Activated CD4-positive, alpha-beta memory T cell treated with anti-CD3 and anti-CD28 coated beads for 36 hours (primary cell): ENCODE measurements at regions not wholly inside any gene's neighbourhood (a gene's known extent, or its start where the extent isn't known, plus 50 kb on each side); places are given as distances from the start of the nearest gene placed in this dataset.

Experiments used
- CTCF ChIA-PET: fragments of 350-600 bp; sonication (Branson Sonifier 250); formaldehyde crosslinking; loops from one replicate; lab custom pipeline; 2021; ENCODE audit warnings: antibody characterized with exemption, inconsistent platforms; lab: Charles Lee
- POLR2A ChIA-PET: fragments of 350-600 bp; sonication (Branson Sonifier 250); formaldehyde crosslinking; loops from one replicate; lab custom pipeline; 2021; ENCODE audit warnings: antibody characterized with exemption; lab: Charles Lee
- DNase-seq: peaks from one replicate; pipeline ENCODE4 v3.0.0-alpha.2; 2020
- H3K27ac Mint-ChIP-seq: one replicate; pipeline ENCODE4 v1.8.0; 2021; ENCODE audit warnings: mixed read lengths
- H3K27me3 Mint-ChIP-seq: one replicate; pipeline ENCODE4 v1.8.0; 2021; ENCODE audit warnings: mixed read lengths
- H3K36me3 Mint-ChIP-seq: one replicate; pipeline ENCODE4 v1.8.0; 2021; ENCODE audit warnings: mixed read lengths
- H3K4me1 Mint-ChIP-seq: one replicate; pipeline ENCODE4 v1.8.0; 2021; ENCODE audit warnings: low read depth, mixed read lengths
- H3K4me3 Mint-ChIP-seq: one replicate; pipeline ENCODE4 v1.8.0; 2021; ENCODE audit warnings: mild to moderate bottlenecking, mixed read lengths
- H3K9me3 Mint-ChIP-seq: one replicate; pipeline ENCODE4 v1.8.0; 2021; ENCODE audit warnings: mixed read lengths
- intact Hi-C: fragments of 100-400 bp; cut with micrococcal nuclease; formaldehyde crosslinking; loops from one replicate; pipeline ENCODE4 v1.15.1; 2023

GRCh38 chr6:43948527-43949485 is 178.4 kb downstream of the MRPL14 start:
- H3K27me3 Mint-ChIP-seq = no peaks in the 10 kb centered on the region
- DNase-seq = no peak
- no peaks in the 10 kb centered on the region for H3K36me3 Mint-ChIP-seq
- H3K4me3 Mint-ChIP-seq = no peak overlapping the region
- POLR2A ChIA-PET = no interaction called here
- no peaks in the 10 kb centered on the region for H3K4me1 Mint-ChIP-seq
- CTCF ChIA-PET = no interaction called here
- H3K27ac Mint-ChIP-seq = no peak overlapping the region
- intact Hi-C loops = no loop called here
- peaks cover 32% of the 10 kb centered on the region for H3K9me3 Mint-ChIP-seq

DNA sequence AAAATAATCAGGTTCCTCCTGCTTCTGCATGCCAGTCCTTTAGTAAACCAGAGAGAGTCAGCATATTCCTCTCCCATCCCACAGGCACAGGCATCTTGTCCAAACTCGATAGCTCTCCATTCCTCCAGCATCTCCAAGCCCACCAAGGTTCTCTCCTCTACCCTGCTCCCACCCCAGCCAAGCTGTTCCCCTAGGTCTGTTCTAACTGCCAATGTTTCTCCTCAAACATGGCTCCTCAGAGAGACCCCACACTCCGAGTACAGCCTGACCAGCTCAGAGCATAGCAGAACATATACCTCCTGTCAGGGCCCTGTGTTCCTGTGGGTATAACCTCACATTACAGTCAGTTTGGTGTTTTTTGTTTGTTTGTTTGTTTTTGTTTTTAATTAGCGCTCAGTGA is 177.8 kb downstream of the VEGFA start:
- DNase-seq = no peak
- no peaks in the 10 kb centered on the region for H3K4me1 Mint-ChIP-seq
- intact Hi-C loops = no loop called here
- CTCF ChIA-PET = no interaction called here
- POLR2A ChIA-PET = no interaction called here
- no peaks in the 10 kb centered on the region for H3K36me3 Mint-ChIP-seq
- no peaks in the 10 kb centered on the region for H3K27me3 Mint-ChIP-seq
- peaks cover 32% of the 10 kb centered on the region for H3K9me3 Mint-ChIP-seq
- H3K27ac Mint-ChIP-seq = no peak overlapping the region
- no peak overlapping the region for H3K4me3 Mint-ChIP-seq

DNA sequence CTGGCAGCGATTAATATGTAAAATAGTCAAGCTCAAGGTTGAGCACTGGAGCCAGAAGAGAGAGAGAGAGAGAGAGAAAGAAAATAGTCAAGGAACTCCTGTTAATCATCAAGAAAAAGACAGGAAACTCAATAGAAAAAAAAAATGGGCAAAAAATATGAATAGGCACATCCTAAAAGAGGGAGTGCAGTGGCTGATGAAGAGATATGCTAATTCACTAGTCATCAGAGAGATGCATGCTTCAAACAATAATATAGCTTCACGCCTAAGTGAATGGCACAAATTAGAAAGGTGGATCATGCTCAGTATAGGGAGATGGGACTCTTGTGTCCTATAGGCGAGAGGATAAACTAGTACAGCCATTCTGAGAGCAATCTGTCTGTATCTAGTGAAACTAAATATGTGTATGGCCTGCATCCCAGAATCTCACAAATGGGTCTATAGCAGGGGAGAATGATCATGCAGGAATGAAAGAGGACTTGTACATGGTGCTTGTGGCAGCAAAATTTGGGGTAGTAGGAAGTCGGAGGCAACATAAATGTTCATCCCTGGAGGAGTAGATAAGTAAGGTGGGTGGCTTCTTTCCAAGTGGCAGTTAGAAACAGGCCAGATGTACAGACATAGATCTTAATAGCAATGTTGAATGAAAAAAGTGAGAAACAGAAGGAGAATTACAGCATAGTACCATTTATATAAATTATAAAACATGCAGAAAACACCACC is 176.8 kb downstream of the VEGFA start:
- DNase-seq = no peak
- Mint-ChIP-seq H3K27ac (no peak overlapping the region), H3K4me1 (no peaks in the 10 kb centered on the region), H3K27me3 (no peaks in the 10 kb centered on the region), H3K9me3 (peaks cover 32% of the 10 kb centered on the region), H3K4me3 (no peak overlapping the region), H3K36me3 (no peaks in the 10 kb centered on the region)
- POLR2A ChIA-PET = no interaction called here
- CTCF ChIA-PET = no interaction called here
- intact Hi-C loops = no loop called here

DNA sequence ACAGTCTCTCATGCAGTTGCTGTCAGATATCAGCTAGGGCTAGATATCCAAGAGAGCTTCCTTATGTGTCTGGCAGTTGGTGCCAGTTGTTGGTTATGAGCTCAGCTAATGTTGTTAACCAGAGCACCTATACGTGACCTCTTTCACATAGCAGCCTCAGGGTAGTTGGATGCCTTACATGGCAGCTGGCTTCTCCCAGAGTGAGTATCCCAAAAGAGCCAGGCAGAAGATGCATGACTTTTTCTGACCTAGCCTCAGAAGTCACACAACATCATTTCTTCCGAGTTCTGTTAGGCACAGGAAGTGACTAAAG is 175.7 kb downstream of the VEGFA start:
- ChIA-PET CTCF (interaction anchor here (1.0 kb wide), 1 partner anchor 12 kb away, joined by 3 read pairs; no protein-coding TSS in a partner anchor), POLR2A (no interaction called here)
- intact Hi-C loops = no loop called here
- no peak overlapping the region for H3K27ac Mint-ChIP-seq
- H3K27me3 Mint-ChIP-seq = no peaks in the 10 kb centered on the region
- H3K9me3 Mint-ChIP-seq = peaks cover 32% of the 10 kb centered on the region
- no peaks in the 10 kb centered on the region for H3K36me3 Mint-ChIP-seq
- DNase-seq = no peak
- no peaks in the 10 kb centered on the region for H3K4me1 Mint-ChIP-seq
- no peak overlapping the region for H3K4me3 Mint-ChIP-seq

DNA sequence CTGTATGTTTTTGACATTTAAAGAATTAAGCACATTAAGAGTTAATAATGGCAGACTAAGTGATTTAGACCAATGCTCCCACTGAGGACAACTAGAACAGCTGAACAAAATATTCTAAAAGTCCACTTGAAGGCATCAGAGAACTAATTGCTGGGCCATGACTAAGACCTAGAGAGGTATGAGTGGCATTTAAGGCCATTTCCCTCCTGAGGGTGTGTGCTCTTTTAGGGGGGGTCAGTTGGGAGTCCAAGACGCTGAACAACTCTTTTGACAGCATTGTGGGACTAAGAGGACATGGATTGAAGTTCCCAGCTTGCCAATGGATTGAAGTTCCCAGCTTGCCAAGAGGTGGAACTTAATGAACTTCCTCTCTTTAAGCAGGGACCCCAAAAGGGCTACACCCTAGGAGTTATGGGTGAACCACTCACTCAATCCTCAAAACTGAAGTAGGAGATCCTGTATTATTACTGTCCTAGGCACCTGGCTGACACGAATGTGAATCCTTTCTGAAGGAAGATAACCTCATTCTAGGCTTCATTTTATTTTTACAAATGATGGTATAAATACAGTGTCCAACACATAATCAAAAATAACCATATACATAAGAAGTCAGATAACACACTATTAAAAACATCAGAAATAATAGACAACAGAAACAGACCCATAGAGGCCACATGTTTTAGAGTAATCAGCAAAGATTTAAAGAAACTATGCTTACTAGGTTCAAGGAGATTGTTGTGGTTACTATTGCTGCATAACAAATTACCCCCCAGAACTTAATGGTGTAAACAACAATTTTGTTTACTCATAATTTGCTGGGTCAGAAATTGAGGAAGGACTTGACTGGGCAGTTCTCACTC is 175.1 kb downstream of the VEGFA start:
- Mint-ChIP-seq H3K4me1 (no peaks in the 10 kb centered on the region), H3K27ac (no peak overlapping the region), H3K4me3 (no peak overlapping the region), H3K27me3 (no peaks in the 10 kb centered on the region), H3K36me3 (no peaks in the 10 kb centered on the region), H3K9me3 (peaks cover 32% of the 10 kb centered on the region)
- CTCF ChIA-PET = interaction anchor here (1.0 kb wide), 1 partner anchor 13 kb away, joined by 3 read pairs; no protein-coding TSS in a partner anchor
- DNase-seq = no peak
- intact Hi-C loops = no loop called here
- POLR2A ChIA-PET = no interaction called here

GRCh38 chr6:43943781-43944250 is 173.8 kb downstream of the VEGFA start:
- no peak overlapping the region for H3K4me3 Mint-ChIP-seq
- no peaks in the 10 kb centered on the region for H3K36me3 Mint-ChIP-seq
- ChIA-PET CTCF (no interaction called here), POLR2A (no interaction called here)
- no peaks in the 10 kb centered on the region for H3K27me3 Mint-ChIP-seq
- DNase-seq = no peak
- H3K27ac Mint-ChIP-seq = no peak overlapping the region
- peaks cover 32% of the 10 kb centered on the region for H3K9me3 Mint-ChIP-seq
- intact Hi-C loops = no loop called here
- no peaks in the 10 kb centered on the region for H3K4me1 Mint-ChIP-seq

DNA sequence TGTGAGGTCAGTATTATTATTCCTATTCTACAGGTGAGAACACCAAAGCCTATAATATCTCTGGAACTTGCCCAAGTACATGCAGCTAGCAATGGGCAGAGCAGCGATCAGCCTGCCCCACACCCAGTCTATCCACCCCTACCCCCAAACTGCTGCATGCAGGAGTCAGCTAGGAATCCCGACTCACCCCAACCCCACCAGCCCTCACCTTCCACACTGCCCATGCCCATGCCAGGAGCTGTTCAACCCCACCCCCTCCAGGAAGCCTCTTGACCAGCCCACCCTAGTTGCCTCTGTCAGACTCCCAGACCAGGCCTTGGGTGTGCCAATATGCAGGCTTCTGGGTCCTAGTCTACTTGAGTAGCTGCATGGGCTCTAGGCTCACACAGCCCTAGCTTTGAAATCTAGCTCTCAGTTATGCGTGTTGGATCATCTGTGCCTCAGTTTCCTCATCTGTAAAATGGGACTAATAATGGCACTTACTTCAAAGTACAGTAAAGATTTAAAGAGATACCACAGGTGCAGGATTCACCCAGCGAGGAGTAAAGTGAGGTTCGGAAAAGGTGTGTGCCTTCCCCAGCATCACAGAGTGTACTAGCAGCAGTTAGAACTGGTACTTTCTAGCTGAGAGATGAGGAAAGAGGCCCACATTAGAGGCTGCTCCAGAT is 173.2 kb downstream of the VEGFA start:
- no peaks in the 10 kb centered on the region for H3K27me3 Mint-ChIP-seq
- H3K9me3 Mint-ChIP-seq = peaks cover 32% of the 10 kb centered on the region
- no peaks in the 10 kb centered on the region for H3K4me1 Mint-ChIP-seq
- intact Hi-C loops = no loop called here
- no peak overlapping the region for H3K4me3 Mint-ChIP-seq
- ChIA-PET CTCF (no interaction called here), POLR2A (no interaction called here)
- DNase-seq = no peak
- H3K36me3 Mint-ChIP-seq = no peaks in the 10 kb centered on the region
- no peak overlapping the region for H3K27ac Mint-ChIP-seq

GRCh38 chr6:43942616-43943015 is 172.6 kb downstream of the VEGFA start:
- no peaks in the 10 kb centered on the region for H3K27me3 Mint-ChIP-seq
- H3K4me3 Mint-ChIP-seq = no peak overlapping the region
- peaks cover 32% of the 10 kb centered on the region for H3K9me3 Mint-ChIP-seq
- CTCF ChIA-PET = no interaction called here
- intact Hi-C loops = no loop called here
- H3K36me3 Mint-ChIP-seq = no peaks in the 10 kb centered on the region
- H3K27ac Mint-ChIP-seq = no peak overlapping the region
- H3K4me1 Mint-ChIP-seq = no peaks in the 10 kb centered on the region
- POLR2A ChIA-PET = no interaction called here
- DNase-seq = no peak

DNA sequence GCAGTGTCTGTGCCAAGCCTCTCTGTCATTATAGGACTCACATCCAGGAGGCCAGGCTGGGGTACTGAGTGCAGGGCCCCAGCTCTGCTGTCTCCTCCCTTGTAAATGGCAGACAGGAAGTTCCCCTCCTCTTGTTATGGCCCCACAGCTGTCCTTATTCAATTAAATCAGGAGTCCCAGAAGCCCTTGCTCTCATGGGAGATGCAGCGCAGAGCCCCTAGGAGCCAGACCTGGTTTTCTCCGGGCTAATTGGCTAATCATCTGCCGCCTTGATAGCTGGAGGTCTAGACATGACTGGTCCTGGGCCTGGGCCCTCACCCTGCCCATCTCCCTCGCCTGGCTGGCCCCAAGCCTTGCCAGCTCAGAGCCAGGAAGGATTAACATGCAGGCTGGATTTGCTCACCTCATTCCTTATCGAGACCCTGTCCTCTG is 172.0 kb downstream of the VEGFA start:
- no peak for DNase-seq
- ChIA-PET POLR2A (no interaction called here), CTCF (no interaction called here)
- no peaks in the 10 kb centered on the region for H3K4me1 Mint-ChIP-seq
- H3K27me3 Mint-ChIP-seq = no peaks in the 10 kb centered on the region
- H3K9me3 Mint-ChIP-seq = peaks cover 32% of the 10 kb centered on the region
- no peak overlapping the region for H3K4me3 Mint-ChIP-seq
- H3K27ac Mint-ChIP-seq = no peak overlapping the region
- no peaks in the 10 kb centered on the region for H3K36me3 Mint-ChIP-seq
- intact Hi-C loops = no loop called here

DNA sequence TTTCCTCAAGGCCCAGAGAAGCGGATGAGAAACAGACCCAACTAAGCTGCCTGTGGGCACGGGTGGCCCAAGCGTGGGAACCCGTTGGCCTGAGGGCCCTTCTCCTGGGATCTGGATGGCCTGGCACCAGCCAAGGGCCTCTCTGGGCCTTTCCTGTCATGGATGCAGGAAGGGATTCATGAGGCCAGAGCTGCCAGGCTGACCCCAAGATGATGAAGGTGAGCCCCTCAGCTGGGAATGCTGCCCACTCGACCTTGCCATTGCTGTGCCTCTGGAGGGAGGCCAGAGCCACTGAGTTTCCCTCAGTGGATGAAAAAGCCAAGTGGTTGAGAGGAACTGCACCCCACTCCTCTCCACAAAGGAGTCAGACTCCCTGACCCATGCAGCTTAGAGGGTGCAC is 171.2 kb downstream of the VEGFA start:
- ChIA-PET POLR2A (no interaction called here), CTCF (no interaction called here)

DNA sequence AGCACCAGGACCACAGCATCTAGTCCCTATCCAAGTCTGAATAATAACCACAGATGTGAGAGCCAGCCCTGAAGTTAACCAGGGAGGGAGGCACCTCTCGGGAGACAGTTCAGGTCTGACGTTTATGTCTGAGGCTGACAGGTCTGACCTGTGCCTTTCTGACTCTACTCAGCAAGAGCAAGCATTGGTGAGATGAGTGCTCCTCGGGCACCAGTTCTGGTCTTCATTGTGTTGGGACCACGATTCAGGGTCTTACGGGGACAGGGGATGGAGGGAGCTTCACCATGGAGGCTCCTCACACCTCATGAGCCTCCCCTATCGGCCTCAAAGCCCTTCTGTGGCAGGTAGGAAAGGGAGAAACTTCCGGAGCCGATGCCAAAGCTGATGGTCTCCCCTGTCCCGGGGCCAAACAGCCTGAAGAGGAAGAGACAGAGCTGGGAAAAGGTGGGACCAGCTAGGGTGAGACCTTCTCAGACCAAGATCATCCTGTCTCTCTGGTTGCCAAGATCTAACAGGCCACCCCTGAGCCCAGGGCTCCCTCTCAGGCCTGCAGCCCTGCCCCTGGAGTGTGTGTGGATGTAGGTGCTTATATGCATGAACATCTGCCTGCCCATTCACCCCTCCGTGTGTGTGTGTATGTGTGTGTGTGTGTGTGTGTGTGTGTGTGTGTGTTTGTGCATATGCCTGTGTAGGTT is 170.5 kb downstream of the VEGFA start:
- intact Hi-C loops = no loop called here
- H3K4me1 Mint-ChIP-seq = no peaks in the 10 kb centered on the region

More for the DNA sequence above, 171.2 kb downstream of the VEGFA start:
- no peaks in the 10 kb centered on the region for H3K36me3 Mint-ChIP-seq
- no peak overlapping the region for H3K27ac Mint-ChIP-seq
- H3K27me3 Mint-ChIP-seq = no peaks in the 10 kb centered on the region
- DNase-seq = no peak
- intact Hi-C loops = no loop called here
- no peak overlapping the region for H3K4me3 Mint-ChIP-seq
- H3K9me3 Mint-ChIP-seq = peaks cover 23% of the 10 kb centered on the region
- H3K4me1 Mint-ChIP-seq = no peaks in the 10 kb centered on the region

More for the DNA sequence above, 170.5 kb downstream of the VEGFA start:
- Mint-ChIP-seq H3K9me3 (peaks cover 17% of the 10 kb centered on the region), H3K27me3 (no peaks in the 10 kb centered on the region), H3K27ac (no peak overlapping the region), H3K4me3 (no peak overlapping the region), H3K36me3 (no peaks in the 10 kb centered on the region)
- ChIA-PET CTCF (no interaction called here), POLR2A (no interaction called here)
- no peak for DNase-seq
